ENCODE measurements at regions not wholly inside any gene's neighbourhood (a gene's known extent, or its start where the extent isn't known, plus 50 kb on each side); places are given as distances from the start of the nearest gene placed in this dataset.

GRCh38 chr9:95645992-95646391 lies 129.2 kb upstream of the PTCH1 start:
- DNase-seq (ENCODE audit: low read depth, low spot score) = no peak
- no peak for TF ChIP-seq MTA2 (IDR thresholded peaks at IDR 0.05; ENCODE audit: low read depth)
- TF ChIP-seq NR2C1 (IDR thresholded peaks at IDR 0.05) = no peak
- no peak for TF ChIP-seq WRNIP1 (IDR thresholded peaks at IDR 0.05; ENCODE audit: borderline replicate concordance, low read depth, low read length)
- TF ChIP-seq IKZF1 (conservative IDR thresholded peaks at IDR 0.05) = no peak
- no peak for TF ChIP-seq PAX5 (IDR thresholded peaks at IDR 0.05; ENCODE audit: borderline replicate concordance, low read depth, low read length)
- no peak for TF ChIP-seq EP300 (IDR thresholded peaks at IDR 0.05; ENCODE audit: borderline replicate concordance in 1 of 2, control insufficient read depth in 1 of 2, low read depth in 2 of 2, low read length in 2 of 2)
- no peak for TF ChIP-seq E4F1 (IDR thresholded peaks at IDR 0.05; ENCODE audit: borderline replicate concordance, partially characterized antibody)
- intact Hi-C loops (cut with micrococcal nuclease; ENCODE audit: unreplicated experiment) = no loop called here
- H3K79me2 ChIP-seq (ENCODE audit: control insufficient read depth, insufficient read depth, low read length) = no peaks in the 10 kb centered on the region
- FAIRE-seq = no peak
- SMC1A ChIA-PET (ENCODE audit: uncharacterized antibody, unreplicated experiment) = no interaction called here
- no peak overlapping the region for H3K4me3 ChIP-seq
- H3K27ac ChIP-seq (ENCODE audit: control insufficient read depth, insufficient read depth) = no peak overlapping the region
- POLR2A ChIA-PET = no interaction called here
- no peak for ATAC-seq
- no peak overlapping the region for H2AFZ ChIP-seq (ENCODE audit: control insufficient read depth, low read depth, low read length)
- H3K4me2 ChIP-seq (ENCODE audit: control insufficient read depth, insufficient read depth) = no peak overlapping the region
- H3K9me3 ChIP-seq (replicated peaks; ENCODE audit: control insufficient read depth, insufficient read depth, low read length) = no peaks in the 10 kb centered on the region; the same call in 2 of the 3 replicates
- in situ Hi-C loops (cut with MboI) = no loop called here
- CTCF ChIA-PET = no interaction called here
- RAD21 ChIA-PET (ENCODE audit: unreplicated experiment) = no interaction called here
- H4K20me1 ChIP-seq (ENCODE audit: control insufficient read depth, insufficient read depth) = no peaks in the 10 kb centered on the region
- no TSS peak for BruUV-seq (replicated peaks)
- peaks cover 0 to 3% of the 10 kb centered on the region in 2 experiments; a peak in 1 of 4 replicates for H3K27me3 ChIP-seq (replicated peaks in 1 of 2; ENCODE audit: control insufficient read depth in 2 of 2, insufficient read depth in 2 of 2, low read length in 1 of 2)
- no peaks in the 10 kb centered on the region for H3K36me3 ChIP-seq (ENCODE audit: control insufficient read depth in 2 of 2, insufficient read depth in 2 of 2, low read length in 1 of 2)
- no peaks in the 10 kb centered on the region for H3K4me1 ChIP-seq (ENCODE audit: control insufficient read depth, insufficient read depth, low read length)
- no peak overlapping the region for H3K9ac ChIP-seq (ENCODE audit: control insufficient read depth, insufficient read depth, low read length)
